ENCODE measurements at regions not wholly inside any gene's neighbourhood (a gene's known extent, or its start where the extent isn't known, plus 50 kb on each side); places are given as distances from the start of the nearest gene placed in this dataset.

DNA sequence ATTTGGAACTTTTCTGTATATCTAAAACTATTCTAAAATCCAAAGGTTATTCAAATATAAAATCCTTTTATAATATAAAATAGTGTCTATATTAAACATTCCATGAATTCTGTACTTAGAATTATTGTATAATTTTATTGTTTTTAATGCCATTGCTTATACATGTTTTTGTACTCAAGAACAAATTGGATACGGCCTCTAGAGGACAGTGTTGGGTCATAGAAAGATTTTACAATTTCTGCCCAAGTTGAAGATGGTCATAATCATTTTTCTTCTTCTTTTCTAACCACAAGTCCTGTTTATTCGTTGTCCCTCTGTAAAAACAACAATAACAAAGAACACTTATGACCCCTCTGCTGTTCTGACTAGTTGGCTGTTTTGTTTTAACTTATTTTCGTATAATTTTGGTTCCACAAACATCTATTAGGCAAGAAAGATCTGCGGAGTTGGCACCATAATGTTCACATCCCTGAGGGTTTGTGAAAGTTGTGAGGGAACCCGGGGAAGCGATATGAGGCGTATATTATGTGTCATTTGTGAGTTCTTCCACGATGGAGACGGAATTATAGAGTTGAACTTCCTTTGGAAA, 75.7 kb upstream of the KIF26B start:
- Histone ChIP-seq H3K9me1 (replicated peaks; ENCODE audit: control insufficient read depth, extremely low read depth, insufficient read depth, low read length) (no peaks in the 10 kb centered on the region), H3K27ac (ENCODE audit: insufficient read depth, low read depth, low read length) (no peak overlapping the region), H3K79me2 (ENCODE audit: control insufficient read depth, insufficient read depth, low read length) (no peaks in the 10 kb centered on the region), H3K9ac (replicated peaks; ENCODE audit: extremely low read depth, insufficient read depth, low read length) (no peak overlapping the region), H3K36me3 (ENCODE audit: control insufficient read depth in 2 of 2, extremely low read depth in 1 of 2, insufficient read depth in 2 of 2, low read length in 2 of 2) (no peaks in the 10 kb centered on the region), H3K27me3 (ENCODE audit: control insufficient read depth in 2 of 2, insufficient read depth in 2 of 2, low read length in 2 of 2) (no peaks in the 10 kb centered on the region), H4K20me1 (replicated peaks; ENCODE audit: control insufficient read depth, extremely low read depth, insufficient read depth, low read length) (no peaks in the 10 kb centered on the region), H3K4me3 (replicated peaks in 1 of 3; ENCODE audit: insufficient read depth in 1 of 3, low read depth in 1 of 3, low read length in 3 of 3) (no peak overlapping the region), H3K4me1 (ENCODE audit: control insufficient read depth, extremely low read depth, insufficient read depth, low read length) (no peaks in the 10 kb centered on the region), H3K4me2 (ENCODE audit: insufficient read depth, low read length) (no peak overlapping the region), H2AFZ (ENCODE audit: low read depth, low read length) (no peak overlapping the region), H3K9me3 (replicated peaks; ENCODE audit: control insufficient read depth, insufficient read depth, low read length) (no peaks in the 10 kb centered on the region)
- no TSS peak for BruUV-seq (replicated peaks)
- intact Hi-C loops (cut with micrococcal nuclease) = loop anchor here (1.0 to 10.0 kb wide), 5 partner anchors 74 to 1414 kb away; no protein-coding TSS in a partner anchor
- peak; percentile 80 for DNase-seq (ENCODE audit: low read depth, low spot score)
- CTCF ChIA-PET = interaction anchor here (0.7 to 2.6 kb wide), 10 partner anchors 9 to 1202 kb away, joined by 3 to 39 read pairs (median 4); partner anchors contain the start of gene KIF26B
- TF ChIP-seq, protein P1, sequence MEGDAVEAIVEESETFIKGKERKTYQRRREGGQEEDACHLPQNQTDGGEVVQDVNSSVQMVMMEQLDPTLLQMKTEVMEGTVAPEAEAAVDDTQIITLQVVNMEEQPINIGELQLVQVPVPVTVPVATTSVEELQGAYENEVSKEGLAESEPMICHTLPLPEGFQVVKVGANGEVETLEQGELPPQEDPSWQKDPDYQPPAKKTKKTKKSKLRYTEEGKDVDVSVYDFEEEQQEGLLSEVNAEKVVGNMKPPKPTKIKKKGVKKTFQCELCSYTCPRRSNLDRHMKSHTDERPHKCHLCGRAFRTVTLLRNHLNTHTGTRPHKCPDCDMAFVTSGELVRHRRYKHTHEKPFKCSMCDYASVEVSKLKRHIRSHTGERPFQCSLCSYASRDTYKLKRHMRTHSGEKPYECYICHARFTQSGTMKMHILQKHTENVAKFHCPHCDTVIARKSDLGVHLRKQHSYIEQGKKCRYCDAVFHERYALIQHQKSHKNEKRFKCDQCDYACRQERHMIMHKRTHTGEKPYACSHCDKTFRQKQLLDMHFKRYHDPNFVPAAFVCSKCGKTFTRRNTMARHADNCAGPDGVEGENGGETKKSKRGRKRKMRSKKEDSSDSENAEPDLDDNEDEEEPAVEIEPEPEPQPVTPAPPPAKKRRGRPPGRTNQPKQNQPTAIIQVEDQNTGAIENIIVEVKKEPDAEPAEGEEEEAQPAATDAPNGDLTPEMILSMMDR (IDR thresholded peaks at IDR 0.05; ENCODE audit: extremely low read depth in 1 of 2, insufficient read depth in 1 of 2, low read depth in 1 of 2, low read length in 2 of 2) = peak; percentile 36 to 58
- TF ChIP-seq POLR2AphosphoS5 (IDR thresholded peaks at IDR 0.05; ENCODE audit: insufficient read depth, low read depth, low read length) = no peak
- dilution Hi-C loops (cut with MboI; ENCODE audit: extremely low pct_ligation_motif_present, low sequenced_read_pairs) = no loop called here
- FAIRE-seq = peak; percentile 35
- POLR2A ChIA-PET = no interaction called here

DNA sequence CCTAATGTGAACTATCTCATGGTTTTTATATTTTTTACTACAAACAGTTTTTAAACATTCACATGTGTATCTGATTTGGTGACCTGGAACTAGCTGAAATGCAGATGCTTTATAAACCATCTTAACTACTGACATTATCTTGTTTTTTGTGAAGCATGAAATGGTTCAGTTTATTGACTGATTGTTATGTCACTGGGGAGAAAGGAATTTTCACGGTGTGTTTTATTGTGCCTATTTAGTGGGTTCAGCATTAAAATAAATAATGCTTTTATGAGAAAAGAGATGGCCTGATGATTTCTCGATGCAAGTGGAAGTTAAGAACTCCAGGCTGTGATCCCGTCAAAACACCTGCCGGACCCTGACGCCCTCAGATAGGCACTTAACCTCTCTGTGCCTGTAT, 79.9 kb upstream of the KIF26B start:
- Histone ChIP-seq H2AFZ (ENCODE audit: low read depth, low read length) (no peak overlapping the region), H3K9ac (replicated peaks; ENCODE audit: extremely low read depth, insufficient read depth, low read length) (no peak overlapping the region), H3K79me2 (ENCODE audit: control insufficient read depth, insufficient read depth, low read length) (no peaks in the 10 kb centered on the region), H3K36me3 (ENCODE audit: control insufficient read depth in 2 of 2, extremely low read depth in 1 of 2, insufficient read depth in 2 of 2, low read length in 2 of 2) (no peaks in the 10 kb centered on the region), H3K9me3 (replicated peaks; ENCODE audit: control insufficient read depth, insufficient read depth, low read length) (no peaks in the 10 kb centered on the region), H3K27ac (ENCODE audit: insufficient read depth, low read depth, low read length) (no peak overlapping the region), H3K4me2 (ENCODE audit: insufficient read depth, low read length) (no peak overlapping the region), H3K4me3 (replicated peaks in 1 of 3; ENCODE audit: insufficient read depth in 1 of 3, low read depth in 1 of 3, low read length in 3 of 3) (no peak overlapping the region), H3K4me1 (ENCODE audit: control insufficient read depth, extremely low read depth, insufficient read depth, low read length) (no peaks in the 10 kb centered on the region), H3K9me1 (replicated peaks; ENCODE audit: control insufficient read depth, extremely low read depth, insufficient read depth, low read length) (no peaks in the 10 kb centered on the region), H3K27me3 (ENCODE audit: control insufficient read depth in 2 of 2, insufficient read depth in 2 of 2, low read length in 2 of 2) (no peaks in the 10 kb centered on the region), H4K20me1 (replicated peaks; ENCODE audit: control insufficient read depth, extremely low read depth, insufficient read depth, low read length) (no peaks in the 10 kb centered on the region)
- ChIA-PET CTCF (no interaction called here), POLR2A (no interaction called here)
- dilution Hi-C loops (cut with MboI; ENCODE audit: extremely low pct_ligation_motif_present, low sequenced_read_pairs) = no loop called here
- FAIRE-seq = no peak
- no TSS peak for BruUV-seq (replicated peaks)
- DNase-seq (ENCODE audit: low read depth, low spot score) = no peak
- intact Hi-C loops (cut with micrococcal nuclease) = loop anchor here (10.0 kb wide), 1 partner anchor 220 kb away; no protein-coding TSS in a partner anchor
- TF ChIP-seq GATA2 (IDR thresholded peaks at IDR 0.05; ENCODE audit: insufficient read depth, insufficient read length, low read depth, low read length) (no peak), EZH2 (IDR thresholded peaks at IDR 0.05; ENCODE audit: borderline replicate concordance, low read depth, low read length, severe bottlenecking) (no peak), POLR2A (IDR thresholded peaks at IDR 0.05; ENCODE audit: low read depth, low read length) (no peak), MYC (IDR thresholded peaks at IDR 0.05; ENCODE audit: low read depth, low read length) (no peak), POLR2AphosphoS5 (IDR thresholded peaks at IDR 0.05; ENCODE audit: insufficient read depth, low read depth, low read length) (no peak), FOS (IDR thresholded peaks at IDR 0.05; ENCODE audit: borderline replicate concordance, insufficient read depth, low read length) (no peak), JUN (IDR thresholded peaks at IDR 0.05; ENCODE audit: borderline replicate concordance, insufficient read depth, insufficient read length, low read depth) (no peak)
- TF ChIP-seq, protein P1 (IDR thresholded peaks at IDR 0.05; ENCODE audit: extremely low read depth in 1 of 2, insufficient read depth in 1 of 2, low read depth in 1 of 2, low read length in 2 of 2) = no peak
- TF ChIP-seq, protein P2, sequence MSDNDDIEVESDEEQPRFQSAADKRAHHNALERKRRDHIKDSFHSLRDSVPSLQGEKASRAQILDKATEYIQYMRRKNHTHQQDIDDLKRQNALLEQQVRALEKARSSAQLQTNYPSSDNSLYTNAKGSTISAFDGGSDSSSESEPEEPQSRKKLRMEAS (IDR thresholded peaks at IDR 0.05; ENCODE audit: insufficient read depth, insufficient read length) = no peak
